ENCODE measurements at regions not wholly inside any gene's neighbourhood (a gene's known extent, or its start where the extent isn't known, plus 50 kb on each side); places are given as distances from the start of the nearest gene placed in this dataset.

- 67 to 69% methylated on average over 3 of the region's 3 CpGs for WGBS, 2 donors
- intact Hi-C loops (cut with DNase I), result no loop called here
- H3K27ac ChIP-seq (ENCODE audit: low read depth in 1 of 2, low read length in 2 of 2), result no peak overlapping the region
Measured at GRCh38 chr16:26267641-26268040, 575.9 kb downstream of the HS3ST4 start.

GRCh38 chr16:26269673-26270072 is 577.9 kb downstream of the HS3ST4 start:
- intact Hi-C loops (cut with DNase I), result no loop called here
- Histone ChIP-seq H3K27me3 (ENCODE audit: control insufficient read depth in 1 of 2, insufficient read depth in 2 of 2, low read length in 1 of 2) (no peaks in the 10 kb centered on the region), H3K4me3 (ENCODE audit: low read length in 2 of 2) (no peak overlapping the region), H3K36me3 (ENCODE audit: control insufficient read depth in 1 of 2, insufficient read depth in 2 of 2, low read length in 1 of 2) (no peaks in the 10 kb centered on the region), H3K9me3 (ENCODE audit: control insufficient read depth, low read length) (peaks cover 2% of the 10 kb centered on the region), H3K4me1 (ENCODE audit: control insufficient read depth in 1 of 2, insufficient read depth in 2 of 2, low read length in 2 of 2) (no peaks in the 10 kb centered on the region), H3K27ac (ENCODE audit: low read depth in 1 of 2, low read length in 2 of 2) (no peak overlapping the region)
- ATAC-seq (ENCODE audit: low FRiP score) (no peak), DNase-seq (no peak)

More at GRCh38 chr16:26267641-26268040, 575.9 kb downstream of the HS3ST4 start:
- no peak overlapping the region for H3K4me3 ChIP-seq (ENCODE audit: low read length in 2 of 2)
- ATAC-seq (ENCODE audit: low FRiP score), result no peak
- no peaks in the 10 kb centered on the region for H3K27me3 ChIP-seq (ENCODE audit: control insufficient read depth in 1 of 2, insufficient read depth in 2 of 2, low read length in 1 of 2)
- DNase-seq, result no peak
- H3K4me1 ChIP-seq (ENCODE audit: control insufficient read depth in 1 of 2, insufficient read depth in 2 of 2, low read length in 2 of 2), result no peaks in the 10 kb centered on the region
- peaks cover 2% of the 10 kb centered on the region for H3K9me3 ChIP-seq (ENCODE audit: control insufficient read depth, low read length)
- no peaks in the 10 kb centered on the region for H3K36me3 ChIP-seq (ENCODE audit: control insufficient read depth in 1 of 2, insufficient read depth in 2 of 2, low read length in 1 of 2)

- H3K4me1 ChIP-seq (ENCODE audit: control insufficient read depth in 1 of 2, insufficient read depth in 2 of 2, low read length in 2 of 2), result no peaks in the 10 kb centered on the region
- 30 to 45% methylated on average over 3 of the region's 3 CpGs for WGBS, 2 donors
- intact Hi-C loops (cut with DNase I), result no loop called here
Measured at GRCh38 chr16:26273607-26274006, 581.8 kb downstream of the HS3ST4 start.

GRCh38 chr16:26275021-26275590 is 583.3 kb downstream of the HS3ST4 start:
- ATAC-seq (ENCODE audit: low FRiP score) (no peak), DNase-seq (no peak)
- no peaks in the 10 kb centered on the region for H3K4me1 ChIP-seq (ENCODE audit: control insufficient read depth in 1 of 2, insufficient read depth in 2 of 2, low read length in 2 of 2)
- no peak overlapping the region for H3K4me3 ChIP-seq (ENCODE audit: low read length in 2 of 2)
- intact Hi-C loops (cut with DNase I), result no loop called here
- no peaks in the 10 kb centered on the region for H3K27me3 ChIP-seq (ENCODE audit: control insufficient read depth in 1 of 2, insufficient read depth in 2 of 2, low read length in 1 of 2)
- H3K27ac ChIP-seq (ENCODE audit: low read depth in 1 of 2, low read length in 2 of 2), result no peak overlapping the region
- peaks cover 6% of the 10 kb centered on the region for H3K9me3 ChIP-seq (ENCODE audit: control insufficient read depth, low read length)
- 48 to 58% methylated on average over 3 of the region's 3 CpGs for WGBS, 2 donors
- no peaks in the 10 kb centered on the region for H3K36me3 ChIP-seq (ENCODE audit: control insufficient read depth in 1 of 2, insufficient read depth in 2 of 2, low read length in 1 of 2)

More at GRCh38 chr16:26273607-26274006, 581.8 kb downstream of the HS3ST4 start:
- H3K27me3 ChIP-seq (ENCODE audit: control insufficient read depth in 1 of 2, insufficient read depth in 2 of 2, low read length in 1 of 2), result no peaks in the 10 kb centered on the region
- DNase-seq (no peak), ATAC-seq (ENCODE audit: low FRiP score) (no peak)
- no peaks in the 10 kb centered on the region for H3K36me3 ChIP-seq (ENCODE audit: control insufficient read depth in 1 of 2, insufficient read depth in 2 of 2, low read length in 1 of 2)
- H3K9me3 ChIP-seq (ENCODE audit: control insufficient read depth, low read length), result peaks cover 3% of the 10 kb centered on the region
- H3K27ac ChIP-seq (ENCODE audit: low read depth in 1 of 2, low read length in 2 of 2), result no peak overlapping the region
- no peak overlapping the region for H3K4me3 ChIP-seq (ENCODE audit: low read length in 2 of 2)

GRCh38 chr16:26276289-26276688 is 584.5 kb downstream of the HS3ST4 start:
- Histone ChIP-seq H3K36me3 (ENCODE audit: control insufficient read depth in 1 of 2, insufficient read depth in 2 of 2, low read length in 1 of 2) (no peaks in the 10 kb centered on the region), H3K27me3 (ENCODE audit: control insufficient read depth in 1 of 2, insufficient read depth in 2 of 2, low read length in 1 of 2) (no peaks in the 10 kb centered on the region), H3K27ac (ENCODE audit: low read depth in 1 of 2, low read length in 2 of 2) (no peak overlapping the region), H3K9me3 (ENCODE audit: control insufficient read depth, low read length) (peaks cover 6% of the 10 kb centered on the region), H3K4me3 (ENCODE audit: low read length in 2 of 2) (no peak overlapping the region), H3K4me1 (ENCODE audit: control insufficient read depth in 1 of 2, insufficient read depth in 2 of 2, low read length in 2 of 2) (no peaks in the 10 kb centered on the region)
- WGBS, 2 donors, result 82% methylated on average over 4 of the region's 4 CpGs
- DNase-seq, result no peak
- no peak for ATAC-seq (ENCODE audit: low FRiP score)
- intact Hi-C loops (cut with DNase I), result no loop called here

- intact Hi-C loops (cut with DNase I), result no loop called here
- H3K36me3 ChIP-seq (ENCODE audit: control insufficient read depth in 1 of 2, insufficient read depth in 2 of 2, low read length in 1 of 2), result no peaks in the 10 kb centered on the region
- H3K27me3 ChIP-seq (ENCODE audit: control insufficient read depth in 1 of 2, insufficient read depth in 2 of 2, low read length in 1 of 2), result no peaks in the 10 kb centered on the region
- H3K27ac ChIP-seq (ENCODE audit: low read depth in 1 of 2, low read length in 2 of 2), result no peak overlapping the region
- H3K4me3 ChIP-seq (ENCODE audit: low read length in 2 of 2), result no peak overlapping the region
- DNase-seq (no peak), ATAC-seq (ENCODE audit: low FRiP score) (no peak)
- peaks cover 4% of the 10 kb centered on the region for H3K9me3 ChIP-seq (ENCODE audit: control insufficient read depth, low read length)
- 66 to 68% methylated on average over 8 of the region's 8 CpGs for WGBS, 2 donors
- no peaks in the 10 kb centered on the region for H3K4me1 ChIP-seq (ENCODE audit: control insufficient read depth in 1 of 2, insufficient read depth in 2 of 2, low read length in 2 of 2)
Measured at GRCh38 chr16:26281381-26282110, 589.8 kb downstream of the HS3ST4 start.

GRCh38 chr16:26295625-26296304 is 604.0 kb downstream of the HS3ST4 start:
- ATAC-seq (ENCODE audit: low FRiP score) (no peak), DNase-seq (no peak)
- Histone ChIP-seq H3K36me3 (ENCODE audit: control insufficient read depth in 1 of 2, insufficient read depth in 2 of 2, low read length in 1 of 2) (no peaks in the 10 kb centered on the region), H3K27me3 (ENCODE audit: control insufficient read depth in 1 of 2, insufficient read depth in 2 of 2, low read length in 1 of 2) (no peaks in the 10 kb centered on the region), H3K9me3 (ENCODE audit: control insufficient read depth, low read length) (no peaks in the 10 kb centered on the region), H3K4me1 (ENCODE audit: control insufficient read depth in 1 of 2, insufficient read depth in 2 of 2, low read length in 2 of 2) (no peaks in the 10 kb centered on the region), H3K27ac (ENCODE audit: low read depth in 1 of 2, low read length in 2 of 2) (no peak overlapping the region), H3K4me3 (ENCODE audit: low read length in 2 of 2) (no peak overlapping the region)
- 36 to 50% methylated on average over 12 of the region's 12 CpGs for WGBS, 2 donors
- intact Hi-C loops (cut with DNase I), result no loop called here

GRCh38 chr16:26301516-26301915 is 609.8 kb downstream of the HS3ST4 start:
- DNase-seq (no peak), ATAC-seq (ENCODE audit: low FRiP score) (no peak)
- Histone ChIP-seq H3K27me3 (ENCODE audit: control insufficient read depth in 1 of 2, insufficient read depth in 2 of 2, low read length in 1 of 2) (no peaks in the 10 kb centered on the region), H3K4me3 (ENCODE audit: low read length in 2 of 2) (no peak overlapping the region), H3K36me3 (ENCODE audit: control insufficient read depth in 1 of 2, insufficient read depth in 2 of 2, low read length in 1 of 2) (no peaks in the 10 kb centered on the region), H3K9me3 (ENCODE audit: control insufficient read depth, low read length) (no peaks in the 10 kb centered on the region), H3K4me1 (ENCODE audit: control insufficient read depth in 1 of 2, insufficient read depth in 2 of 2, low read length in 2 of 2) (no peaks in the 10 kb centered on the region), H3K27ac (ENCODE audit: low read depth in 1 of 2, low read length in 2 of 2) (no peak overlapping the region)
- WGBS, 2 donors, result 55 to 72% methylated on average over 2 of the region's 2 CpGs
- intact Hi-C loops (cut with DNase I), result no loop called here
